Stimulated activated CD8-positive, alpha-beta memory T cell treated with anti-CD3 and anti-CD28 coated beads, Interleukin-12 subunit alpha, Interleukin-12 subunit beta, amount 100 ng/mL, for 1 hour (primary cell): ENCODE measurements at regions not wholly inside any gene's neighbourhood (a gene's known extent, or its start where the extent isn't known, plus 50 kb on each side); places are given as distances from the start of the nearest gene placed in this dataset.
"Not testable (repeated sequence)": the region's sequence is repeated elsewhere in the genome, so short reads cannot be mapped to it uniquely, and the experiment has no call there.

Experiments used
- DNase-seq: peaks from one replicate; pipeline ENCODE4 v3.0.0-alpha.2; 2020; ENCODE audit warnings: low read depth

DNA sequence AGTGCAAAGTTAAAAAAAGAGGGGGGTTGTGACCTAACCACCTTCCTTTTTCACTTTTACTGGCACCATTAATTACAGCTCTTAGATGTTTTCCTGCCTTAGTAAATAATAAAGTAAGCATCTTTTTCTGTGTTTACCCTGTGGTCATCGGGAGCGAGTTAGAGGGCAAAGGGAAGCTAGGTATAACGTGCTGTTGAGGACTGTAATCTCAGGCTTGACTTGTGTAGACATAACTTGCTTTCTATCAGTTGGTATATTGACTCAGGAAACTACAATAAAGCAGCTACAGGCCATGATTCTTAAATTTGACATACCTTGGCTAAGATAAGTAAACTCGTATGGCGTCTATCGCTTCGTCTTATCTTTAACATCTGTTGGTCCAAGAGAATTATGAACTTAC lies 509.8 kb upstream of the CHD1 start:
- DNase-seq = no peak

DNA sequence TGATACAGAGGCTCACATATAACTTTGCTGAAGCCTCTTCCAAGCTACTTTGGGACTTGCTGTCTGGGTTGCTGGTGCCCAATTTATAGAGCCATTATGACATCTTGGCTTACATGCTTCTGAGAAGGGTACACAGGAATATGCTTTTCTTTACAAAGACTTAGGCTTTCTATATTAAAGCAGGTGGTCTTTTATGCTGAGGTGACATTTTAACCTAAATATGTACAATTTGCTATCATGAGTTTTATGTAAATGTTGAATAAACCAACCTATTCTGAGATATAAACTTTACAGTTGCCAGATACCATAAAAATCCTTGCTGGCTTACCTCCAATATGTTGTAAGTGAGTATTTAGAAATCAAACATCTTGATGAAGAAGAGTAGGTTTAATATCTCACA lies 509.2 kb upstream of the CHD1 start:
- no peak for DNase-seq

DNA sequence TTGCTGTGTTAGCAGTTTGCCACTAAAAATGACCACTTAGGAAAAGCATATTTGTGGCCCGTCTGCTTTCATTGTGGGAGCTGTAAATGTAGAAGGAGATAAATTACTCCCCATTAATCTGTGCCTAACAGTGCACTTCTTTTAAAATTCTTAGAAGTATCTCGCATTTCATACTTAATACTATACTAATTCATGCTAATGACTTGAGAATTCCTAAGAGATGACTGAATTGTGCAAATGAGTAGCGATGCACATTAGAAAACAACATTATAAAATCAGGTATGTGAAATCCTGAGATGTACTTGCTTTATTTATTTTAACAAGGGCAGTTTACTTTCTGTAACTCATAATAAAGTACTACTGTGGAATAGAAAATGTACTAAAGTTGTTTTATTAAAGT lies 494.6 kb upstream of the CHD1 start:
- DNase-seq = not testable (repeated sequence)

DNA sequence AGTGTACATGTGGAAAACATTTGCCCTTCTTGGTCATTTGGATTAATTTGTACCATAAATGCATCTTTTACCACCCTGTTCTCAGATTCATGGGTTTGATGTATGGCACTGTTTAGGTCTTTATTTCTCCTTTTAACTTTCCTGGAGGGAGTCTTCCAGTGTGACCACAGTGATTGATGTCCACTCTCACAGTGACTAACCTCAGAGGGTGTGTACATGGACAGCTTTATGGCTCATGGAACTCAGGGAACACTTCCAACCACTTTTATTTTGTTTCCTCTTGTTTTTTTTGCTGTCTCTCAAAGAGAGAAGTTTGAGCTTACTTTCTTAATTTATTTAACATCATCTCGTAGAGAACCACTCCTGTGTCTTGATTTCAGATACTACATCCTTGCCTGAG lies 489.8 kb upstream of the CHD1 start:
- DNase-seq = not testable (repeated sequence)

DNA sequence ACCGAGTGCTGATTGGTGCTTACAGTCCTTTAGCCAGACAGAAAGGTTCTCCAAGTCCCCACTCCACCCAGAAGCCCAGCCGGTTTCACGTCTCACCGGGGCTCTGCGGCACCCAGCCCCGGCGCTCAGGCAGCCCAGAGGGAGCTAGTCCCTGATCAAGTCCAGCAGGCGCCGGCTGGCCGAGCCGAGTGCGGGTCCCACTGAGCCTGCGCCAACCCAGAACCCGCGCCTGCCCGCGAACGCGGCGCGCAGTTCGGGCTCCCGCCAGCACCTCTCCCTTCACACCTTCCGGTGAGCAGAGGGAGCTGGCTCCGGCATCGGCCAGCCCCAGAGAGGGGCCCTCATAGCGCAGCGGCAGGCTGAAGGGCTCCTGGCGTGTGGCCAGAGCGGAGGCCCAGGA lies 481.6 kb upstream of the CHD1 start:
- DNase-seq = not testable (repeated sequence)

DNA sequence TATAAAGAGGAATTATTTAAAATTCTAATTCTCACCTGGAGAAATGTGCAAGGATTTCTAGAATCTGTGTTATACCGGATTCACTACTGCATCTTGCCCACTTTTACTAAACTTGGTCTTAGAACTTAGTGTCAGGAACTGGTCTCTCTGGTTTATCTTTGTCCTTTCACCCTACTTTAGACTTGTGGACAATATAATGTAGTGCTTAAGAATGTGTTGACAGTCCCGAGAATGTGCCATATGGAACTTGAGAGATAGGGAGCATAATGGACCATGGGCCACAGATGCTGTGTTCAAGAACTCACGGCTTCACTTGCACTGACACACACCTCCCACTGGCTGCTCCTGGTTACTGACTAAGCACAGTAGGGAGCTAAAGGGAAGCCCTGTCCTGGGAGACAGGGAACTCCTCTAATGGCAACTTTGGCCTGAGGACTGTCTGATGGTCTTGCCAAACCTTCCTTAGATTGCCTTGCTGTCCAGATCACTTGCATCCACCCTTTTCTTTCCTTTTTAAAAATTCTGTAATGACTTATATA lies 476.0 kb upstream of the CHD1 start:
- not testable (repeated sequence) for DNase-seq

DNA sequence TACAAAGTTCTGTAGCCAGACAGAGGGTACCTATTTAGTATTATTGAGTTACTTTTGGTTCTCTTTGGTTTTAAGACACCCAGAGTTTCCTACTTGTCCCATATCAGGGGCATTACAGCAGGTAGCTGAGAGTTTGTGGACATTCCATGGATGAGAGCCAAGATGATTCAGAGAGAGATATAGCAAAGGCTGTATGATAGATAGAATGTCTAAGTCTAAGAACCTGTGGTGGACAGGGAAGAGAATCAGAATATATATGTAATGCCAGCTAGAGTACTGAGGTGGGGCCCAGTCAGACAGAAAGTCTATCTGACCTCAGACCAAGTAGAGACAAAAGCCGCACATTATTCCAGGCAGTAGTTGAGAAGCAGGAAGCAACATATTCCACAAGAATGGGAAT lies 471.8 kb upstream of the CHD1 start:
- not testable (repeated sequence) for DNase-seq

DNA sequence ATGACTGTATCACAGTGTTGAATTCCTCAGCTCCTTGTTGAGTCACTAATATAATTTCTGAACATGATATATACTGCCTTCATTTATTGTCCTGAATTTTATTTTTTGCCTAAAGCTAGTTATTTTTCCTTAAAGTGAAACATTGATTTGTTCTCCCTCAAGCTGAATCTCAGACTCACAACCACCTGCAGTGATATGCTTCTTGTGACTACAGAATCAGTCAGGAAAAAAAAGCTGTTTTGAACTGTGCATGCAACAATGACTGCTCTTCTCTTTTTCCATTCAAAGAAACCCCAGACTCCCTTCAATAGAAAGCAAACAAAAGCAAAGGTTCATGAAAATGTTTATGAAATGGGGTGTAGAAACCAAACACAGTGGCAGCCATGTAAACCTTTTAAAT lies 470.2 kb upstream of the CHD1 start:
- DNase-seq = no peak

DNA sequence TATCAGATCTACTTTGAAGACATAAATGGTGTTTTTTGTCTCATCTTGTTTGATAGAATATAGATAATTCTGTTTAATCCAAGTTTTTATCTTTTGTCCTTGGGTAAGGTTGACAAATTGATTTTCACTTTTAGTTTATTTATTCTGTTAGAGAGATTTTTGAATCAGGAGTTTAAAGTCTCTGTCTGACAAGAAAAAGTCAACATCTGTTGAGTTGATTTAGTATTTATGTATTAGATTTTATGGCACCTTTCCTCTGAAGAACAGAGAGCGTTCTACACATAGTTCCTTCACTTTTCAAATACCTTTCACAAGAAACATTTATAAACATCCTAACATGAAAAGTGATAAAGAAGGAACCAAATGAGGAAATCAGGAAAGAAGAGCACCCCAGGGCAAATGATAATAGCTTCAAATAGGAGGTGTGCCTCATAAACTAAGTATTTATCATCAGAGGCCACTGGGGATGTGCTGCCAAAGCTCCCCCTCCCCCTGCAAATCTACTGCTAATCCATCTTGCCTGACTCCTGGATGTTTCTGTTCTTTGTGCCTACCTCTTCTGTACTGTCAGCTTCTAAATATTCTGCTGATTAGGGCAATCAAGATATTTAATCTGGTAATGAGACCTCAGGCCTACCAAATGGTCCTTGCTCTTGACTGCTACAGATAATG lies 457.7 kb upstream of the CHD1 start:
- DNase-seq = no peak

DNA sequence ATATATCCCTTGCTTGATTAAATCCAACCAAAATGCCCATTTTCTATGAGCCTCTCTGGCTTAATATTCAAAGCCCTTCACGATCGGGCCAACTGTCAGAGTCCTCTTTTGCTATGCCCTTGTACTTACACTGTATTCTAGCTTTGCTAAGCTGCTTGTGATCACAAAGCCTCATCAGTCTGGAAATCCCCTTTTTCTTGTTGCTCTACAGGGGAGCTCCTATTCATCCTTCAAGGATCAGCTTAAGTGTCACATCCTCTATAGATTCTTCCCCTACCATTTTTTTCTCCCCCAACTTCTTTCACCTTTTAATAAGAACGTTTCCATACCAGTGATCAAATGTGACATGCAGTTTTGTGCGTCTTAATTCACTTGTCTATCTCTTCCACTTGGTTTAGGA lies 450.4 kb upstream of the CHD1 start:
- DNase-seq = no peak

DNA sequence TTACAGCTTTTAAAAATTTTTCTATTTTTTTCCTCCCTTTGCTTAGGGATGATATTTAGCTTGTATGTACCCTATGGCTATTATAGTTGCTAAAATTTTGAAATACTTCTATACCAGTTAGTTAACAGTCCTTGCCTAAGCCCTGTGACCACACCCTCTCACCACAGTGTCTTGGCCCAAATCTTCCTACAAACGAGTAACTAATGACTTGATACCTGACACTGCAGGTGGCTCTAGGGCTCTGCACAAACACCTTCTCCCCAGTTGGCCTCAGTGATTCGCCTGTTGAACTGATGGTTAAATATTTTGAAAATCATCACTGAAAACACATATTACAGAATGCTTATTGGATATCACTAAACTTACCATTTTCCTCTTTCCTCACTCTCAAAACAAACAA lies 449.6 kb upstream of the CHD1 start:
- DNase-seq = no peak

DNA sequence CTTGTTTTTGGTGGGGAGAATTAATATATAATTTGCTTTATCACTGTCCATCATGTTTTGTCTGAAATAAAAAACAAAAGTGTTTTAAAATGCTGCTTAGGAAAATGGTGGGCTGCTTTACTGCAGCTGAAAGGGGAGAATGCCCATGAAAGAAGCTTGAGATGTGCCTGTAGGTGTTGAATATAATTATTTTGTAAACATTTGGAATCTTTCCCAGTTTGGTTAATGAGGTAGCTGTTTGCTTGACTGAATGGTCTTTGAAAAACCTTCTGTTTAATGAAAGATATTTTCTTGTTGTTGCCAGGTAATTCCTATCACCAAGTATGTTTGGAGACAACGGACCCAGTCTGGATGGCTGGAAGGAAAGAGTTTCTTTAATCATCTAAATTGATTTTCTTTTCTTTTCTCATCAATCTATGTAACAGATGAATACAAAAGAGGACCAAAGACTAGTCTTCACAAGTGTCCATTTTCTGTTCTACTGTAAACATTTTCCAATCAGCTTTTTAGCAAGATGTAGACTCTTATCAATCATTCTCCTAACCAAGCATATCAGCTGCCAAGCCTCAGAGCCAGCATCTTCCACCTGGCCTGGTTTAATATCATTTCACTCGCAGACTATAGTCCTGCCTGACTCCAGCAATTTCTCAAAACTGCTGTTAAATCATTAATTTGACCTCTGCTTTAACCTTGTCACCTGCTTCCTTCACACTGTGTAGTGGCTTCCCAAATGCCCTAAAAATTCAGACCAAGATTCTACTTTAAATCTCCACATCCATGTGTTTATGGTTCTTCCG lies 441.2 kb upstream of the CHD1 start:
- DNase-seq = no peak

DNA sequence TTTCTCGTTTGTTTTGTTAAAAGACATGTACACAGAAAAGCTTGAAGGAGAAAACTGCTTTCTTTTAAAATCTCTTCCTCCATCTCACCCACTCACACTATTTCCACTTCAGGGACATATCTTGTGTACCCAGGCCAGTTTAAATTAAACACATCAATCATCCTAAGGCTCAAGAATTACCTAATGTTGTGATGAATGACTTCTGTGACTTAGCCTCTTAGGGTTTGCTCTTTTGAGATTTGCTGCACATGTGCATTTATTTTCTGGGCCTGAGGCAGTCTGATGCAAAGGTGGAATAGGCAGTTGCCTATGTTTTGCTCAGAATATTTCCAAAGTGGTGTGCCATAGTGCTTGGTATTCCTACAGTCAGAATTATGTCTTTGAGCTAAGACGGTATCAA lies 439.9 kb upstream of the CHD1 start:
- DNase-seq = no peak

DNA sequence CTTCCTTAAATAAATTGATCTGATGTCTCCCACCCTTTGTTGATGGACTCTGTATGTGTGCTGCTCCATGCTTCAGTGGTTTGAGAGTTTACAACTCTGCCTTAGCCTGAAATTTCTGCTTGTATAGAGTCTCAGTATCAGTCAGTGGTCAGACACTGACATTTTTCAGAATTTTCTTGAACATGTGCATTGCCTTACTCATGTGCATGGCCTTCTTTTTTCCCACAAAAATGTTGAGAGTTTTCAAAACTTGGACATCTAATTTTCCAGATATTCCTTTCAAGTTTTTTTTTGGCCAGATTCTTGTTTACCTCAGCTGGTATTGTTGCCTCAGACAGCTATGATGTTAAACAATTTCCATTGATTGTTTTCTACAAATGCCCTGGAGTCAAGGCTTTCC lies 427.1 kb upstream of the CHD1 start:
- DNase-seq = no peak

DNA sequence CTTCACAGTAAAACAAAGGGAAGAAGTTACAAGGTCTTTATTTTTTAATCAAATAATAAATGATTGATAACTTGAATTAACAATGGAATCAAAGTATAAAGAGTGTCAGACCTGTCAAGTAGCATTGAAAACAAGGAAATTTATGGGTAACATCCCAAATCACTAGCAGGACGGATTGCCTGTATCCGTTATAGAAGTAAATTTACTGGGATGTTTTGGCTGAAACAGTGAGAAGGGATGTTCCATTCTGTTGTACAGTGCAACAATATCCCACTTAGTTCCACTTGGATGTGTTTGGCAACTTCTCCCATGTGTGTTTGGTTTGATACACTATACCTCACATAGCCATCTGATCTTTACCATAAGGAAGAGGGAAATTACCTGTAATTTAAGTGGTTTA lies 421.0 kb upstream of the CHD1 start:
- no peak for DNase-seq

DNA sequence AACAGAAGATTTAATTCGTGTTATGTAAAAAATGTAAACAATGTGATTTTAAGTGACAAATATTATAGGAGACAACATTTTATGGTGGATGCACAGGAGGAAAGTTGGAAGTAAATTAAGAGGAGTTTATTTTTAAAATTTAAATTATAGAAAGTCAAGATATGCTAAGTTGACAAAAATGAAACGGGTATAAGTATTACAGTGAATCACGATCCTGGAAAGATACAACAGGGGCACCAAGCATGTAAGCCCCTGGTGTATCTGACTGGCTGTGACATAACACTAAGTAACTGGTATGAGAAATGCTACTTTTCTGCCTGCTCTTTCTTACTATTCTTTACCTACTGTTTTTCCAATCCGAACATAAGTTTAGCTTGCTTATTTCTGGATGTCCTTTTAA lies 419.8 kb upstream of the CHD1 start:
- no peak for DNase-seq

DNA sequence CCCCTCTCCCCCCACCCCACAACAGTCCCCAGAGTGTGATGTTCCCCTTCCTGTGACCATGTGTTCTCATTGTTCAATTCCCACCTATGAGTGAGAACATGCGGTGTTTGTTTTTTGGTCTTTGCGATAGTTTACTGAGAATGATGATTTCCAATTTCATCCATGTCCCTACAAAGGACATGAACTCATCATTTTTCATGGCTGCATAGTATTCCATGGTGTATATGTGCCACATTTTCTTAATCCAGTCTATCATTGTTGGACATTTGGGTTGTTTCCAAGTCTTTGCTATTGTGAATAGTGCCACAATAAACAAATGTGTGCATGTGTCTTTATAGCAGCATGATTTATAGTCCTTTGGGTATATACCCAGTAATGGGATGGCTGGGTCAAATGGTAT lies 411.0 kb upstream of the CHD1 start:
- not testable (repeated sequence) for DNase-seq

DNA sequence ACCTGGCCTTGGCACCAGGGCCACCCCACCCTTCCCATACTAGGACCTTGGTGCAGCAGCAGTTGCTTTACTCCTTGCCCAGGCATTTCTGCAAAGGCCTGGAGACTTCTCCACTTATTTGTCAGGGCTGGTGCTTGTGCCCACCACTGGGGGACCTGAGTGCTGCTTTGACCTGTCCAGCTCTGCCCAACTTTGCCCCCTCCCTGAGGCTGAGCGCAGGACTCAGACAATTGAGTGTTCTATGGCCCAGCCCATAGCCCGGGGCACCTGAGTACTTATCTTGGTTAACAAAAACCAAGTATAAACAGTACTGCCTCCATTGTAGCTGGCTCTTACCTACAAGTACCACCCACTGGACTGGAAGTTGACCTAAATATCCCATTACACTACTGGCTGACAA lies 406.1 kb upstream of the CHD1 start:
- DNase-seq = no peak

DNA sequence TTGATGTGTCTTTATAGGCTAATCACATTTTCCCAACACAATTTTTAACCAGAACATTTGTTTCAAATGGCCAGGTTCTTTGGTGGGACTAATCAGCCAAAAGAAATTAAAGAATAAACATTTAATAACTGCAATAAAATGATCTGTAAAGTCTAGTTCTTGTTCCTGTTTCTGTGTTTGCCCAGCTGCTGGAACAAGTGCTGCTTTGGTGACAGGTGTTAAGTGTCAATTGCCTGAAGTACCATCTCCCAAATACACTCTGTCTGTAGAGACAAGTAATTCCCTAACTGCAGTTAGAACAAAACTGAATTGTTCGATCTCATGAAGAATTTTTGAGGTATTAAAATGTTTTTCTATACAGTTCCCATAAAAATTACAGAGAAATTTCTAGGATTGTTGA lies 402.3 kb upstream of the CHD1 start:
- no peak for DNase-seq

DNA sequence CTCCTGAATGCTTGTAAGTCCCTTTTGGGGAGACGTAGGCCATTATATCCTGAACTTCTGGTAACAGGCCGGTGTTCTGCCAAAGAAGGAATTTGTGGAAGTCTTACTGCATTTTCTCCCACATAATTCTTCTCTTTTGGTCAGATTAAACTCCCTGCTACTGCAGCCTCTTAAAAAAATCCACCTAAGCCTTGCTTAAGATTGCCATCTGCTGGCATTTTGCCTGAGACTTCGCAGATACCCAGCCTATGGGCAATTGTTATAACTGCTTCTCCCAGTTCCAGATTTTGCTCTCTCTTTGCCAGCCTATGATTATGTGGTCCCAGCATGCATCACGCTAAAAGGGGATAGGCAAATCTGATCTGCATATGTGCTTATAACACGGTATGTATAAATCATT lies 391.6 kb upstream of the CHD1 start:
- DNase-seq = no peak

DNA sequence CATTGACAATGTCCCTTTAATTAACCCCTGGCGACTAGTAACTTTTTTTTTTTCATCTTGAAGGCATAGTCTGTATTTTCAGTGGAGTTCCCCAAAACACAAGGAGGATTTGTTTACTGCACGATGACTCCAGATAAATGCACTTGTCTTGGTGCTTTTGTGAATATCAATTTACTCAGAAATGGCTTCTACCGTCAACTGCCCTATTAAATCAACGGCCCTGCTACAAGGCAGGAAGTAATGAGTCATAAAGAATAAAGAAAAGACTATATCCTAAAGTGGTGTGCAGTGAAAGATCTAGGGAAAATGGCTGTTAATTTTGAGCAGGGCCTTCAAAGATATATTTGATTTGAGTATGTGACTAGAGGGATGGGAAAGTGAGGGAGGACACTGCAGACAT lies 388.3 kb upstream of the CHD1 start:
- no peak for DNase-seq

DNA sequence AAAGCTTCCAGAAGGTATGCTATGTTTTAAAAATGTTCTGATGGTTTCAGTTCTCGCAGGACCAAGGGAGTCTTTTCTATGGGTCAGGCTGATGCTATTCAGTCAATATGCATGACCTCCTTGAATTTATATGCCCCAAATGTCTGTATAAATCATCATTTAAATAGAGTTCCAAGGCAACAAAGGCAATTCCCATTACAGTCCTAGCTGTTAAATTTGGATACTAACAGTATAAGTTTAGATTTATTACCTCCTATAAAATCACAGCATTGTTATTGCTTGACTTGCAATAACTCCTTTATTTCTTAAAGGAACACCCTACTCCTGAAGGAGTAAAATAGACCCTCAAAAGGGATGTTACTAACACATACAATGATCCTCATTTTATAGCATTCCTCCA lies 387.7 kb upstream of the CHD1 start:
- DNase-seq = no peak

DNA sequence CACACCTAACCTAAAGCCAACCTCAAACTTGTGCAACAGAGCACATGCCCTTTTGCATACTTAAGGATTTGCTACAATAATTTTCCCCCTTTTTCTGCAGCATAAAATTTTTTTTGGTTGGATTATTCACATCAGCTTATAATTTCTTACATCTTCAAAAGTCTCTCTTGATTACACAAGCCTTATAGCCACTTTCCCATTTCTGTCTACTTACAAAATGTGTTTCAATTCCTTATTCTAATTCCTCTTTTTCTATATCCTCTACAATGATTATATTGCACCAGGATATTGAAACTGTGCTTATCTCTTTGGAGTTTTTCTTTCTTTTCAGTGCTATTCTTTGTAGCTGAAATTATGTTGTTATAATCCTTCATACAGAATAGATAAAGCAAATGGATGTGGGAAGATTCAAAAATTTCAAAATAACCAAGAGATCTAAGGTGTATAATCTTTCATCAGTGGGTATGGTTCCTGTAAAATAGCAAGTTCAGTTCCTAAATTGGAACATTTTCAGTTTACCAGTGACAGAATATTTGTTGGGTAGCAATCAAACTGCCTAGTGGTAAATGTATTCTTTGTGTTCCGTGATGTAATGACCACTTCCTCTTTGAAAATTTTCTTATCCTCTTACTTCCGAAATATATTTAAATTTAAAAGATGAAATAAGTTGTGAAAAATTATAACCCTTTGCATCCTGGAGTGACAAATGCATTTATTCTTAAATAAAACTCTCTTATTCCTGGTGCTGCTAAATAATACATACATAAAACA lies 386.8 kb upstream of the CHD1 start:
- DNase-seq = no peak
